ENCODE measurements at regions not wholly inside any gene's neighbourhood (a gene's known extent, or its start where the extent isn't known, plus 50 kb on each side); places are given as distances from the start of the nearest gene placed in this dataset.

DNA sequence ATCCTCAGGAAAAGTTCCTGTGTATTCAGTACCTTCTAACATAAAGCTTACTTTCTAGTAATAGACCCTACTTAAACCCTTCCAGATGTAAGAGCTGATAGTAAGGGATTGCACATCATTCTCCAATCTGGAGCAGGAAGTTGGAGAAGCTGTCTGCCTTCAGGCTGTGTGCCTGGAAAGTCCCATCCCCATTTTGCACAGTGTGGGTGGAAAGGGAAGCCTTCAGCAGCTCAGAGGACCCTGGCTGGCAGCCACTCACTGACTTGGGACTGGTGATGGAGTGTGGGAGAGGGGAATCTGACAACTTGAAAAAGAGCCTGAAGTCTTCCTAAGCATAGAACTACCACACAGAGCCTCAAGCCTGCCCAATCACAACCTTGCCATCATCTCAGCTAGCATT lies 164.1 kb upstream of the ADO start:
- H3K9me3 ChIP-seq (ENCODE audit: control insufficient read depth, insufficient read depth, low read depth, low read length), result no peaks in the 10 kb centered on the region
- CTCF ChIA-PET, result interaction anchor here (0.5 kb wide), 1 partner anchor 203 kb away, joined by 3 read pairs; no protein-coding TSS in a partner anchor
- no peaks in the 10 kb centered on the region for H3K36me3 ChIP-seq (ENCODE audit: control insufficient read depth in 2 of 2, insufficient read depth in 1 of 2, low read length in 2 of 2)
- no peak overlapping the region for H3K27ac ChIP-seq (ENCODE audit: extremely low read depth, low read depth, low read length)
- TF ChIP-seq ZNF23 (tag by site-specific recombination; IDR thresholded peaks at IDR 0.05; ENCODE audit: borderline replicate concordance) (no peak), PBX3 (CRISPR knock-in tag; IDR thresholded peaks at IDR 0.05) (no peak), MEIS1 (CRISPR knock-in tag; IDR thresholded peaks at IDR 0.05; ENCODE audit: borderline replicate concordance) (no peak)
- TF ChIP-seq, protein P1, sequence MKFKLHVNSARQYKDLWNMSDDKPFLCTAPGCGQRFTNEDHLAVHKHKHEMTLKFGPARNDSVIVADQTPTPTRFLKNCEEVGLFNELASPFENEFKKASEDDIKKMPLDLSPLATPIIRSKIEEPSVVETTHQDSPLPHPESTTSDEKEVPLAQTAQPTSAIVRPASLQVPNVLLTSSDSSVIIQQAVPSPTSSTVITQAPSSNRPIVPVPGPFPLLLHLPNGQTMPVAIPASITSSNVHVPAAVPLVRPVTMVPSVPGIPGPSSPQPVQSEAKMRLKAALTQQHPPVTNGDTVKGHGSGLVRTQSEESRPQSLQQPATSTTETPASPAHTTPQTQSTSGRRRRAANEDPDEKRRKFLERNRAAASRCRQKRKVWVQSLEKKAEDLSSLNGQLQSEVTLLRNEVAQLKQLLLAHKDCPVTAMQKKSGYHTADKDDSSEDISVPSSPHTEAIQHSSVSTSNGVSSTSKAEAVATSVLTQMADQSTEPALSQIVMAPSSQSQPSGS (tag by site-specific recombination; IDR thresholded peaks at IDR 0.05; ENCODE audit: low read depth), result no peak
- TF ChIP-seq, protein P2, sequence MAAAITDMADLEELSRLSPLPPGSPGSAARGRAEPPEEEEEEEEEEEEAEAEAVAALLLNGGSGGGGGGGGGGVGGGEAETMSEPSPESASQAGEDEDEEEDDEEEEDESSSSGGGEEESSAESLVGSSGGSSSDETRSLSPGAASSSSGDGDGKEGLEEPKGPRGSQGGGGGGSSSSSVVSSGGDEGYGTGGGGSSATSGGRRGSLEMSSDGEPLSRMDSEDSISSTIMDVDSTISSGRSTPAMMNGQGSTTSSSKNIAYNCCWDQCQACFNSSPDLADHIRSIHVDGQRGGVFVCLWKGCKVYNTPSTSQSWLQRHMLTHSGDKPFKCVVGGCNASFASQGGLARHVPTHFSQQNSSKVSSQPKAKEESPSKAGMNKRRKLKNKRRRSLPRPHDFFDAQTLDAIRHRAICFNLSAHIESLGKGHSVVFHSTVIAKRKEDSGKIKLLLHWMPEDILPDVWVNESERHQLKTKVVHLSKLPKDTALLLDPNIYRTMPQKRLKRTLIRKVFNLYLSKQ (tag by site-specific recombination; IDR thresholded peaks at IDR 0.05; ENCODE audit: borderline replicate concordance), result no peak
- H3K4me3 ChIP-seq (ENCODE audit: low read depth, low read length), result no peak overlapping the region
- H3K4me1 ChIP-seq (ENCODE audit: control insufficient read depth, insufficient read depth, low read length), result no peaks in the 10 kb centered on the region
- POLR2A ChIA-PET, result no interaction called here

GRCh38 chr10:62643606-62644587 lies 160.6 kb upstream of the ADO start:
- POLR2A ChIA-PET, result no interaction called here
- H3K36me3 ChIP-seq (ENCODE audit: control insufficient read depth in 2 of 2, insufficient read depth in 1 of 2, low read length in 2 of 2), result no peaks in the 10 kb centered on the region
- TF ChIP-seq ZNF398 (tag by site-specific recombination; IDR thresholded peaks at IDR 0.05) (no peak), KLF7 (tag by site-specific recombination; IDR thresholded peaks at IDR 0.05; ENCODE audit: borderline replicate concordance) (no peak), ZNF416 (tag by site-specific recombination; IDR thresholded peaks at IDR 0.05) (no peak), ZNF37A (tag by site-specific recombination; IDR thresholded peaks at IDR 0.05) (no peak), ZSCAN5A (tag by site-specific recombination; IDR thresholded peaks at IDR 0.05) (no peak), ZNF555 (tag by site-specific recombination; conservative IDR thresholded peaks at IDR 0.05) (no peak), ZNF221 (tag by site-specific recombination; IDR thresholded peaks at IDR 0.05; ENCODE audit: borderline replicate concordance) (no peak), ZNF266 (tag by site-specific recombination; IDR thresholded peaks at IDR 0.05; ENCODE audit: low read depth) (no peak), ZNF138 (tag by site-specific recombination; IDR thresholded peaks at IDR 0.05; ENCODE audit: borderline replicate concordance) (no peak), ZNF664 (tag by site-specific recombination; IDR thresholded peaks at IDR 0.05) (no peak), ZBTB6 (tag by site-specific recombination; IDR thresholded peaks at IDR 0.05) (no peak)
- TF ChIP-seq, protein P3, sequence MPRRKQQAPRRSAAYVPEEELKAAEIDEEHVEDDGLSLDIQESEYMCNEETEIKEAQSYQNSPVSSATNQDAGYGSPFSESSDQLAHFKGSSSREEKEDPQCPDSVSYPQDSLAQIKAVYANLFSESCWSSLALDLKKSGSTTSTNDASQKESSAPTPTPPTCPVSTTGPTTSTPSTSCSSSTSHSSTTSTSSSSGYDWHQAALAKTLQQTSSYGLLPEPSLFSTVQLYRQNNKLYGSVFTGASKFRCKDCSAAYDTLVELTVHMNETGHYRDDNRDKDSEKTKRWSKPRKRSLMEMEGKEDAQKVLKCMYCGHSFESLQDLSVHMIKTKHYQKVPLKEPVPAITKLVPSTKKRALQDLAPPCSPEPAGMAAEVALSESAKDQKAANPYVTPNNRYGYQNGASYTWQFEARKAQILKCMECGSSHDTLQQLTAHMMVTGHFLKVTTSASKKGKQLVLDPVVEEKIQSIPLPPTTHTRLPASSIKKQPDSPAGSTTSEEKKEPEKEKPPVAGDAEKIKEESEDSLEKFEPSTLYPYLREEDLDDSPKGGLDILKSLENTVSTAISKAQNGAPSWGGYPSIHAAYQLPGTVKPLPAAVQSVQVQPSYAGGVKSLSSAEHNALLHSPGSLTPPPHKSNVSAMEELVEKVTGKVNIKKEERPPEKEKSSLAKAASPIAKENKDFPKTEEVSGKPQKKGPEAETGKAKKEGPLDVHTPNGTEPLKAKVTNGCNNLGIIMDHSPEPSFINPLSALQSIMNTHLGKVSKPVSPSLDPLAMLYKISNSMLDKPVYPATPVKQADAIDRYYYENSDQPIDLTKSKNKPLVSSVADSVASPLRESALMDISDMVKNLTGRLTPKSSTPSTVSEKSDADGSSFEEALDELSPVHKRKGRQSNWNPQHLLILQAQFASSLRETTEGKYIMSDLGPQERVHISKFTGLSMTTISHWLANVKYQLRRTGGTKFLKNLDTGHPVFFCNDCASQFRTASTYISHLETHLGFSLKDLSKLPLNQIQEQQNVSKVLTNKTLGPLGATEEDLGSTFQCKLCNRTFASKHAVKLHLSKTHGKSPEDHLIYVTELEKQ (tag by site-specific recombination; IDR thresholded peaks at IDR 0.05; ENCODE audit: borderline replicate concordance), result no peak
- TF ChIP-seq, protein P4, sequence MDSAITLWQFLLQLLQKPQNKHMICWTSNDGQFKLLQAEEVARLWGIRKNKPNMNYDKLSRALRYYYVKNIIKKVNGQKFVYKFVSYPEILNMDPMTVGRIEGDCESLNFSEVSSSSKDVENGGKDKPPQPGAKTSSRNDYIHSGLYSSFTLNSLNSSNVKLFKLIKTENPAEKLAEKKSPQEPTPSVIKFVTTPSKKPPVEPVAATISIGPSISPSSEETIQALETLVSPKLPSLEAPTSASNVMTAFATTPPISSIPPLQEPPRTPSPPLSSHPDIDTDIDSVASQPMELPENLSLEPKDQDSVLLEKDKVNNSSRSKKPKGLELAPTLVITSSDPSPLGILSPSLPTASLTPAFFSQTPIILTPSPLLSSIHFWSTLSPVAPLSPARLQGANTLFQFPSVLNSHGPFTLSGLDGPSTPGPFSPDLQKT (IDR thresholded peaks at IDR 0.05; ENCODE audit: borderline replicate concordance, low read depth, low read length), result no peak

More at GRCh38 chr10:62643606-62644587, 160.6 kb upstream of the ADO start:
- Histone ChIP-seq H3K9me3 (ENCODE audit: control insufficient read depth, insufficient read depth, low read depth, low read length) (no peaks in the 10 kb centered on the region), H3K27ac (ENCODE audit: extremely low read depth, low read depth, low read length) (no peak overlapping the region), H3K4me1 (ENCODE audit: control insufficient read depth, insufficient read depth, low read length) (no peaks in the 10 kb centered on the region), H3K4me3 (ENCODE audit: low read depth, low read length) (no peak overlapping the region)
- CTCF ChIA-PET, result no interaction called here
